GM06990 (cell line): ENCODE measurements at regions not wholly inside any gene's neighbourhood (a gene's known extent, or its start where the extent isn't known, plus 50 kb on each side); places are given as distances from the start of the nearest gene placed in this dataset.
"Not testable (repeated sequence)": the region's sequence is repeated elsewhere in the genome, so short reads cannot be mapped to it uniquely, and the experiment has no call there.

Experiments used
- DNase-seq: peaks from one replicate; pipeline ENCODE4 v3.0.0-alpha.2; 2011; ENCODE audit not compliant: insufficient read length; ENCODE audit errors: extremely low read depth
- H3K27me3 ChIP-seq: replicated peaks from 2 replicates; pipeline ENCODE4 v1.6.0; 2011; ENCODE audit warnings: low read length; ENCODE audit not compliant: control insufficient read depth, insufficient read depth
- H3K36me3 ChIP-seq: 2 replicates; pipeline ENCODE4 v1.5.1; 2011; ENCODE audit warnings: low read length; ENCODE audit not compliant: control insufficient read depth, insufficient read depth
- H3K4me3 ChIP-seq: replicated peaks from 2 replicates; pipeline ENCODE4 v1.5.1; 2011; ENCODE audit warnings: low read depth, mild to moderate bottlenecking, control low read depth, low read length
- TF ChIP-seq, protein P1 (sequence below): IDR thresholded peaks from 2 replicates; pipeline ENCODE4 v1.5.1; 2011; ENCODE audit warnings: low read length, control low read depth, mild to moderate bottlenecking, inconsistent platforms; ENCODE audit not compliant: insufficient read depth, poor library complexity, severe bottlenecking

DNA sequence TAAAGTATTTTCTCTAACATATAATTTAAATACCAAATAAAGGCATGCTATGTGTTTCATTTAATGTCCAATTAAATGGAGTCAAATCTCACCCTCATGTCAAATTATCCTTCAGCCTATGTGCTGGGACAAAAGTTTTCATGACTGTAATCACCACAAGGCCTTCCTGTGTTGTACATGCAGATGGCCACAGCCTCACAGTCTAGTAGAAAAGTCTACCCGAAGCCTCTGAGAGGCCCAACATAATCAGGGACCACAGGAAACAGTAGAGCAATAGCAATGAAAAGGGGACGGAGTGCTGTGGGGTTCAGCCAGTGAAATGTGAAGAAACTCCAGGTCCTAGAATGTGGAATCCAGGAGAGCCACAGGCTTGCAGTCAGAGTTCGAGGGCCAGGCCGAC, 140.2 kb upstream of the KLF6 start:
- Histone ChIP-seq H3K4me3 (no peak overlapping the region), H3K27me3 (no peaks in the 10 kb centered on the region), H3K36me3 (no peaks in the 10 kb centered on the region)
- DNase-seq, result no peak
- TF ChIP-seq, protein P1, sequence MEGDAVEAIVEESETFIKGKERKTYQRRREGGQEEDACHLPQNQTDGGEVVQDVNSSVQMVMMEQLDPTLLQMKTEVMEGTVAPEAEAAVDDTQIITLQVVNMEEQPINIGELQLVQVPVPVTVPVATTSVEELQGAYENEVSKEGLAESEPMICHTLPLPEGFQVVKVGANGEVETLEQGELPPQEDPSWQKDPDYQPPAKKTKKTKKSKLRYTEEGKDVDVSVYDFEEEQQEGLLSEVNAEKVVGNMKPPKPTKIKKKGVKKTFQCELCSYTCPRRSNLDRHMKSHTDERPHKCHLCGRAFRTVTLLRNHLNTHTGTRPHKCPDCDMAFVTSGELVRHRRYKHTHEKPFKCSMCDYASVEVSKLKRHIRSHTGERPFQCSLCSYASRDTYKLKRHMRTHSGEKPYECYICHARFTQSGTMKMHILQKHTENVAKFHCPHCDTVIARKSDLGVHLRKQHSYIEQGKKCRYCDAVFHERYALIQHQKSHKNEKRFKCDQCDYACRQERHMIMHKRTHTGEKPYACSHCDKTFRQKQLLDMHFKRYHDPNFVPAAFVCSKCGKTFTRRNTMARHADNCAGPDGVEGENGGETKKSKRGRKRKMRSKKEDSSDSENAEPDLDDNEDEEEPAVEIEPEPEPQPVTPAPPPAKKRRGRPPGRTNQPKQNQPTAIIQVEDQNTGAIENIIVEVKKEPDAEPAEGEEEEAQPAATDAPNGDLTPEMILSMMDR, result no peak

- H3K36me3 ChIP-seq, result no peaks in the 10 kb centered on the region
- TF ChIP-seq, protein P1, result no peak
- no peak overlapping the region for H3K4me3 ChIP-seq
- H3K27me3 ChIP-seq, result no peaks in the 10 kb centered on the region
- no peak for DNase-seq
These were observed 139.3 kb upstream of the KLF6 start for GRCh38 chr10:3924344-3924743.

- DNase-seq, result no peak
- TF ChIP-seq, protein P1, result no peak
- no peaks in the 10 kb centered on the region for H3K36me3 ChIP-seq
- H3K27me3 ChIP-seq, result no peaks in the 10 kb centered on the region
- no peak overlapping the region for H3K4me3 ChIP-seq
These were observed 138.0 kb upstream of the KLF6 start for GRCh38 chr10:3923033-3923432.

- TF ChIP-seq, protein P1, result no peak
- H3K36me3 ChIP-seq, result no peaks in the 10 kb centered on the region
- no peak overlapping the region for H3K4me3 ChIP-seq
- H3K27me3 ChIP-seq, result no peaks in the 10 kb centered on the region
- DNase-seq, result no peak
These were observed 134.8 kb upstream of the KLF6 start for GRCh38 chr10:3919709-3920308.

DNA sequence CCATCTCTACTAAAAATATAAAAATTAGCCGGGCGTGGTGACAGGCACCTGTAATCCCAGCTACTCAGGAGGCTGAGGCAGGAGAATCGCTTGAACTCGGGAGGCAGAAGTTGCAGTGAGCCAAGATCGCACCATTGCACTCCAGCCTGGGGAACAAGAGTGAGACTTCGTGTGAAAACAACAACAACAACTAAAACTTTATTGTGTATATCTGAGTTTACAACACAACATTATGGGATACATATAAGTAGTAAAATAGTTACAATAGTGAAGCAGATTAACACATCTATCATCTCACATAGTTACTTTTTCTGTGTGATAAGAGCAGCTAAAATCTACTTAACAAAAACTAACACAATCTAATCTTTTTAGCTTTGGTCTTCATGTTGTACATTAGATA, 132.4 kb upstream of the KLF6 start:
- not testable (repeated sequence) for H3K36me3 ChIP-seq, H3K4me3 ChIP-seq, DNase-seq, H3K27me3 ChIP-seq

DNA sequence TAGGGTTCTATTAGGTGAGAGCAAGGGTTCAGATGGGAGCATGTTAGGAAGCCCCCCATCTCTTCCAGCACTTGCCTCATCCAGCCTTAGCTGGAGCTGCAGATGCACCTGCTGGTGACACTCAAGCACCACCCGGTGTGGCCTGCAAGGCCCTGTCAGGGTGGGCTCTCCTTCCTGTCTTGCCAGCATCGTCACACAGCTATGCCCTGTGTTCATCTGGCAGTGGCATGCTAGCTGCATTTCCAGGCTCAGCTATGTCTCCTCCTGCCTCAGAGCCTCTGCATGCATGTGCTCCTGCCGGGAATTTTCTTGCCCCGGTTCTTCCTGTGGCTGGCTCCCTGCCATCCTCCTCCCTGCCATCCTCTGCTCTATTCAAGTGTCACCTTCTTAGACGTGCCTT, 129.7 kb upstream of the KLF6 start:
- no peak overlapping the region for H3K4me3 ChIP-seq
- H3K27me3 ChIP-seq, result no peaks in the 10 kb centered on the region
- no peak for DNase-seq
- TF ChIP-seq, protein P1, result no peak
- H3K36me3 ChIP-seq, result no peaks in the 10 kb centered on the region
